HG03108 (cell line): ENCODE measurements at regions not wholly inside any gene's neighbourhood (a gene's known extent, or its start where the extent isn't known, plus 50 kb on each side); places are given as distances from the start of the nearest gene placed in this dataset.
"Not testable (repeated sequence)": the region's sequence is repeated elsewhere in the genome, so short reads cannot be mapped to it uniquely, and the experiment has no call there.

Experiments
- ATAC-seq: cut with Tn5 transposase; IDR thresholded peaks from one replicate; pipeline ENCODE4 v1.9.1; 2021; ENCODE audit warnings: moderate library complexity; ENCODE audit not compliant: unreplicated experiment

- not testable (repeated sequence) for ATAC-seq
These were observed 90.4 kb upstream of the NETO1 start for GRCh38 chr18:72958195-72958594.

GRCh38 chr18:72948439-72948838, 80.7 kb upstream of the NETO1 start:
- no peak for ATAC-seq

GRCh38 chr18:72942766-72943165, 75.0 kb upstream of the NETO1 start:
- ATAC-seq: no peak

- no peak for ATAC-seq
These were observed 73.2 kb upstream of the NETO1 start for GRCh38 chr18:72940986-72941385.

- ATAC-seq: no peak
These were observed 72.7 kb upstream of the NETO1 start for GRCh38 chr18:72940509-72940908.

GRCh38 chr18:72935744-72936143, 68.0 kb upstream of the NETO1 start:
- no peak for ATAC-seq

- ATAC-seq: no peak
These were observed 55.1 kb upstream of the NETO1 start for GRCh38 chr18:72922895-72923294.
